Activated CD4-positive, alpha-beta T cell treated with anti-CD3 and anti-CD28 coated beads for 4 hours (primary cell): ENCODE measurements at regions not wholly inside any gene's neighbourhood (a gene's known extent, or its start where the extent isn't known, plus 50 kb on each side); places are given as distances from the start of the nearest gene placed in this dataset.

ENCODE experiments used
- DNase-seq, 2 donors: peaks; one replicate each; pipeline ENCODE4 v3.0.0-alpha.2; 2020

GRCh38 chr2:42947809-42948600 is 155.6 kb upstream of the HAAO start:
- DNase-seq, result no peak

DNA sequence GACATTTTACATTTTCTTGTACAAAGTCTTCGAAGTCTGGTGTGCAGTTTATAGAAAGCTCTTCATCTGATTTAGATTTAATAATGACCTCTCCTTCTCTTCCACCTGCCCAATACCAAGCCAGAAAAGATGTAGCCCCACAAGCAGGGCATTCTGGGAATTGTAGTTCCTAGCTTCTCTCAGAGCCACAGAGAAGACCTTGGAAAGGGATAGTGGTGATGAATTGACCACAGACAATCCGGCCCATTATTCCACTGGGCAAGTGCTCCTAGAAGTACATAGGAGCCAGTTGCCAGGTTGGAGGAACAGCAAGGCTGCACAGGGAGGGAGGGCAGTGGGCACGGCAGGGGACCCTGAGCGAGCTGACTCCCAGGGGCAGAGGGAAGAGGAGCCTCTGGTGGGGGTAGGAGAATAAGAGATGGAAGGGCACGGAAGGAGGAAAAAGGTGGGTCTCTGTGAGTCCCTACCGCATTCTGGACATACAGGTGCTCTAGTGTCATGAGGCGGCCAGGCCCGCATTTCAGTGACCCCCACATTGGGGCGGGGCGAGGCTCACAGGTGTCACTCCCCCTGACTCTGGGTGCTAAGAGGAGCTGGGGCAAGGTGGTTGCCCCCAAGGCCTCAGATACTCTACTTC is 152.5 kb upstream of the HAAO start:
- no peak for DNase-seq

GRCh38 chr2:42942990-42943493 is 150.7 kb upstream of the HAAO start:
- no peak for DNase-seq

DNA sequence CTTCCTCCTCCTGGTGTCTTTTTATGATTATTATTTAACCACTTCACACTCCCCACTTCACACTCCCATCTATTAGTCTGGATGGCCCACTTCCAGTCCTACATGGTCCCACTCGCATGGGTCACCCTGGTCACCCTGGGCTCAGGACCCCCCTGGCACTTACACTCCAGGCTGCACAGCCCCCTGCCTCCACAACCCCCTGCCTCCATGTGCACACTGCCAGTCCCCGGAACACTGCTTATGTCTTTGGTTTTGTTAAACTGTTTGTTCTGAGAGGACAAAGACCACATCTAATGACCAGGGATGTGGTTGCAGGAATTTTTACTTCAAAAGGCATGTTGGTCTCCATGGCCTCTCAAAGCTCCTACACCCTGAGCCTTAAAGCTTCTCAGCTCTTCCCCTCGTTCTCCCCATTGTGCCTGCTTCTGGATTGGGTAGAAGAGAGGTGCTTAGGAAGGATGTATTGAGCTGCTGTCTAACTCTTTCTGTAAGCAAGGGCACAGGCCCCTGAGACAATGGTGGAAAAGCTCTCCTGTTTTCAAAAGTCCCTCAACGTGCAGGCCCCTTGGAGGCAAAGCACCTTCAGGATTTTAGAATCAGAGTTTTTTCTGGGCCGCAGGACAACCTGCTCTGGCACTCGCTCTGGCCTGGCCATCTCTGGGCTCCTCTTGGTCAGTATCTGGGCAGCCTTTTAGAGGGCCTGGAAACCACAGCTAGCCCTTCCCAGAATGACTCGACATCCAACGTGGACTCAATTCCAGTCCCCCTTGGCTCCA is 150.0 kb upstream of the HAAO start:
- DNase-seq, result no peak

GRCh38 chr2:42941633-42942176 is 149.3 kb upstream of the HAAO start:
- DNase-seq, result no peak

- no peak for DNase-seq
Measured at GRCh38 chr2:42939411-42940206, 147.2 kb upstream of the HAAO start.

DNA sequence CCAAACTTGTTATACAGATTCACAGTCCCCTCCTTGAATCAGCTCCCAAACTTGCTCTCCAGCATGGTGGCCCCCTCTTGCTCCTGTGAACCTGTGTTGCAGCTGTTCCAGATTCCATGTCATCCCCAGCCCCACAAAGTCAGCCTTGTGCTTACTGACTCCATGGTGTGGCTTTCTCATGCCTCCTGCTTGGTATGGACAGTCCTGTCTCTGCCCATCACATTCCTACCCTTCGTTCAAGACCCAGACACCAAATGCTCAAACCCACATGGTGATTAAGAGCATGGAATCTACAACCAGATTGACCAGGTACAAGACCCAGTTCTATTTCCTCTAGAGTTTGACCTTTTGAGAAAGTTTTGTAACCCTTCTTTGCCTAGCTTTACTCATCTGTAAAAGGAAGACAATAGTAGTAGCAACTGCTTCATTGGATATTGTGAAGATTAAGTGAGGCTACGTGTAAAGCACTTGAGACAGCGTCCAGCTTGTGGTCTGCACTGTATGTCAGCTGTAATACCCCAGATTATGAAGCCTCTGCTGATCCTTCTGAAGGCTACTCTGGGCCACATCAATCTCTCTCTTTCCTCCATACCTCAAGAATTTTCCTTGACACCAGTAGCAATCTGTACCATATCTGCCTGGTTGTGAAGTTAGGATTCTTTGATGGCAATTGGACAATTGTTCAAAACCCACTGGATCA is 146.4 kb upstream of the HAAO start:
- DNase-seq, result no peak

DNA sequence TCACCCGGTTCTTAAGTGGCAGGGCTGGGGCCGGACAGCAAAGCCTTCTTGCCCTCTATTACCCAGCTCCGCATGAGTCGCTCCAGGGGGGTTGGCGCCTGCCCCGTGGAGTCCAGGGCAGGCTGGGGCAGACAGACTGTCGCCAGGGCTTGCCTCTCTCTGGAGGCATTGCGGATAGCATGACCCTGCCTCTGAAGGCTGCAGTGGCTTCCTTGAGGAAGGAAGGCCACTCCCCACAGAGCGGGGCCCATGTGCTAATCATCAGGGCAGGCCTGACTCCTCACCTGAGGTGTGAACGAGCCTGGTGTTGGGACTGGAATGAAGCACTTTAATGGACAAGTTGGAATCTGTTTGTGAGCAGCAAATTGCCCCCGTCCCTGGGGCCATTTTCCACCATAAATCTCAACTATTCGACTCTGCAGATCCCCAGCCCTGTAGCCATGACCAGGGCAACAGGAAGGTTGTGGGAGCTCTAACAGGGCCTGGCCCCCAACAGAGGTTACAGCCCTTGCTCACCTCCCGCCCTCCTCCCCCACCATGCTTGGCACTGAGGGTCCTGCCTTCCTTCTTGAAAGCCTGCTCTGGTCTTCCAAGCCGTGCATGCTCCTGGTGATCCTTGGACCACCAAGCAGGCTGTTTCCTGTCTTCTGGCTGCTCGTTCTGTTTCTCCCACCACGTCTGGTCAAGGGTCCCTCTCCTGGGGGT is 144.9 kb upstream of the HAAO start:
- no peak for DNase-seq

GRCh38 chr2:42935692-42936671 is 143.6 kb upstream of the HAAO start:
- no peak for DNase-seq

DNA sequence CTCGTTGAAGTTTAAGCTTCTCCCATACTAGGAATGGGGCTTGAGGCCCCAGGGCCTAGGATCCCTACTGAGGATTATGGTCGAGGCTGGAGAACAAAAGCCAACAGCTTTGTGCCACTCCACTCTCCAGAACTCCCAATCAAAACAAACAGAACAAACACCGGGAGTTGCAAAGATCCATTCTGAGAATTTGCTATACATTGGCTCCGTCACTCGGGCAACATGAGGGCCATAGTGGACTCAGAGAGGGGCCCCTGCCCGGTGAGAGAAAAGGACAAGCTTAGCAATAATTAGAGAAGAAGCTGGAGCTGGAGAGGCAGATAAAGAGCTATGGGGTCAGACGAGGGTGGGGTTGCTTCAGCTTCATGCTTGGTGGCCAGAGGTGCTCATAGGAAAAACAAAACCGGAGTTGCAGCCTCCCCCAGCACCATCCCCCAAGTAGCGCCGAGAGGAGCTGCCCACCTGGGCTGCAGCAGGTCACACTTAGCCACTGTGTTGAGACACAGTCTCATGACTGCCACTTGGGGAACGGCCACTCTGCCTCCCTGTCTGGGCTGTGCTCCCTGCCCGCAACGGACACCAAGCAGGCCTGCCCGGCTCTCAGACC is 142.3 kb upstream of the HAAO start:
- DNase-seq, result no peak

DNA sequence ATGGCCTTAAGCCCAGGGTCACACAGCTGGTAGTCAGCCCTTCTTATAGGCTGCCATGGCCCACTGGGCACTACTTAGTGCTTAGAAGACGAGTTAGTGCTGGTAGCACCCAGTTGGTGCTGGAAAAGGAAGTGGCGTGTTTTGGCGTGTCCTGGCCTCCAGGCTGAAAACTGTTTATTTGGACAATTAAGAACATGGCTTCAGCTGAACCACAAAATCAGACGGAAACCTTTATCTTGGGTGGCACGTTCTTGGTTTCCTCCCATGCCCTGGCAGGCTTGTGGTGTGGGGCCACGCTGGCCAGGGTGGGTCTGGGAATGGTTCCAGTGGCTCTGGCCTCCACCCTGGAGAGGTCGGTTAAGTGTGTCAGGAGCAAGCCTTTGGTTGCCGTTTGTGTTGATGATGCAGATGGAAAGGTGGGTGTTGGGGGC is 141.5 kb upstream of the HAAO start:
- DNase-seq, result no peak

DNA sequence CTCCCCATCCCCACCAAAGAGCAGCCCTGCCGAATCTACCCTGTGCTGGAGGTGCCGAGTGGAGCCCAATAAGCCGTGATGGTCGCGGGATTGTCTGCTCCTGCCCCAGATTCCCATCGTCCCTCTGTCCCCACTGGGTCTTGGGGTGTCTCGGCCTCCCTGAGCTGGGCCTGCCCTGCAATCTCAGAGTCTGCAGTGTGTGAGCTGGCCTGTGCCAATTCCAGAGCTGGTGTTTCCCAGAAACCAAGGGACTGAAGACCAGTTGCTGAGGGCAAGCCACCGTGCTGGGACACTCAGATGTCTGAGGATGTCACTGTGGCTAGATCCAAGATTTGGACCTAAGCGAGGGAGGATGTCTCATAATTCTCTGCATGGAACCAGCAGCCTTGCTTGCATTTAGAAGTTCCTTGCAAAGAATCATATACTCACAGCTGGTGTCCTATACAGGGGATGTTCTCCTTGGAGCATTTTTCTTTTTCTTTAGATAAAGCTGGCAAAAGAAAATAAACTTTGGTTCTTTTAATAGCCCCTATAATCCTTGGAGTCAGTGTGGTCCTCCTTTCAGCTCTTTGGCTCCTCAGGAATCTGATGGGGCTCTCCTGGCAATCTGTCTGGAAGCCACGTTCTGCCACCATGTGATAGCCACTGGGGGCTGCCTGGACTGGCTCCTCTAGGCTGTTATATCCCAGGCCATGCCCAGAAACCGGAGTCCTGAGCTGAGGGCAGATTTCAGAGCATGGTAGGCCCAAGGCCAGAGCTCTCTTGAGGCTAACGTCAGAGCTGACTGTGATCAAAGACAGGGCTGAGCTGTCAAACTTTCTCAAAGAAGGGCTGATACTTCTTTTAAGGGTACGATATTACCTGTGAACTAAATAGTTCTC is 140.1 kb upstream of the HAAO start:
- DNase-seq, result no peak

- DNase-seq, result no peak
Measured at GRCh38 chr2:42931818-42932195, 139.4 kb upstream of the HAAO start.

DNA sequence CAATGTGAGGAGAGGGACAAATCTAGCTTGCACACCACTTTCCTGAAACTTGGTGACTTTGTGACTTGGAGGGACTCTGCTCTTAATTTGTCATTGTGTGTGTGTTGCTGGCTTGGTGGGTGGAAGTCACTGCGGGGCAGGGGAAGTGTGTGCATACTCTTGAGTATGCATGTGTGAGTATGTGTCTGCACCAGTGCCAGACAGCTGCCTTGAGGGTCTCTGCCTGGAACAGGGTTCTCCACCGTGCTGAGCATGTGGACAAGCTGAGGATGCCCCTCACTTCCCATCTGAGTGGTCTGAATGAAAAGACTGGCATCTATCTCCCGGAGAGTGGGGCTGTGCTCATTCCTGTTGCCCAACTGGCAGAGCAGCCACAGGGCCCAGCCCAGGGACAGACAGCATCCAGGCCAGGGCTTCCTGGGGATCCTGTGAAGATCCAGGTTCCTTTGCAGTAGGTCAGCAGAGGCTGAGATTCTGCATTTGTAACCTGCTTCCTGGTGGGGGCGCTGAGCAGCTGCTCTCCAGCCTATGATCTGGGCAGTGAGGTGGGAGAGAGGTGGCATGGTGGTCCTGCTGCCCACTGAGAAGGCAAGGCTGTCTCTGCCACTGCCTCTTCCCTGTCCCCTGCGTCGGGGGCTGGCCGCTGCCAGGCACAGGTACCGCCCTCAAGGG is 138.9 kb upstream of the HAAO start:
- no peak for DNase-seq

DNA sequence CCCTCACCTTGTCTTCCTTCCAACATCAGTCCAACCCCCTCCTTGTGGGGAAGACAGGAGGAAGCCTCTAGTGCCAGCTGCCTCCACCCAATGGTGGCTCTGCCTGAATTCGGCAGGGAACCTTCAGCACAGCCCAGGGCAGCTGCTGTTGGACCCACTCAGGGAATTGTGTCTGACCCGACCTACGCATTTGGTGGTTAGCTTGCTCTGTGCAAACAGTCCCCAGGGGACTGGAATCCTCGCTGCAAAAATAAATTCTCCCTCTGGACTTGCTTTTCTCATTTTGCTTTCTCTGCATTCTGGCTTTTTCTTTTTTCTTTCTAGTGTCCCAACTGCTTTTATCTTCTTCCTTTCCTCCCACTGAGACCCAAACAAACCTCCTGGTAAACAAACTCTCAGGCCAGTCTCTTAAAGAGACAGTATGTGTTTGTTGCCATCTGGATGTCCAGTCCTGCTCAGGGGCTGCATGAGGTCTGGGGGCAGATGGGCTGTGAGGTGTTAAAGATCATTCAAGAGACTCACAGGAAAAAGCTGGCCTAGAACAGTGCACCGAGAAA is 137.7 kb upstream of the HAAO start:
- DNase-seq, result no peak

DNA sequence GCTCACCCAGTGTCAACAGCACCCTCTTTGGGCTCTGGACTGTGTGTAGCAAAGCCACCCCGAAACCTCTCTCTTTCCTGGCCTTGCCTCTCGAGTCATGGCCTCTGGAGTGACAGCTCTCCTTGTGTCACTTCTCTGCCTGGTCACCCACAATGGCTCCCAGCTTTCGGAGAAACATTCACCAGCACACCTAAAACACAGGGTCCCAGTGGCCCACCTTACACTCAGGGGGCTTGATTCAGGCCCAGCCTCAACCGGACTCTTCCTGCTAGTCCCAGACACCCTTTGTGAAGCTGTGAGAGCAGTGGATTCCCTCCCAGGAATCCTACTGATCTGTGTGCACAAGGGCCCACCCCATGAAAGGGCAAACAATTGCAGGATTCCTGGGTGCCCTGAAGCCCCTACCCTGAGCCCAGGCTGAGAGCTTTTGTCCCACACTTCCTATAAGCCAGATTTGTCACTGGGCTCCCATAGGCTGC is 137.2 kb upstream of the HAAO start:
- no peak for DNase-seq
